OCI-LY7 (cell line): ENCODE measurements at regions not wholly inside any gene's neighbourhood (a gene's known extent, or its start where the extent isn't known, plus 50 kb on each side); places are given as distances from the start of the nearest gene placed in this dataset.

Experiments
- EZH2phosphoT487 ChIP-seq: fragments of 200-600 bp; sonication (generic); IDR thresholded peaks from 2 replicates; pipeline ENCODE4 v1.6.1; 2018; ENCODE audit warnings: low read depth, borderline replicate concordance, mild to moderate bottlenecking, mixed run types, antibody characterized with exemption, low read length, moderate library complexity, mixed read lengths
- TF ChIP-seq, protein P1 (sequence below): fragments of 200-600 bp; sonication (generic); conservative IDR thresholded peaks from 2 replicates; pipeline ENCODE4 v1.5.1; 2014; ENCODE audit warnings: mild to moderate bottlenecking, antibody characterized with exemption, low read length, moderate library complexity, mixed read lengths

DNA sequence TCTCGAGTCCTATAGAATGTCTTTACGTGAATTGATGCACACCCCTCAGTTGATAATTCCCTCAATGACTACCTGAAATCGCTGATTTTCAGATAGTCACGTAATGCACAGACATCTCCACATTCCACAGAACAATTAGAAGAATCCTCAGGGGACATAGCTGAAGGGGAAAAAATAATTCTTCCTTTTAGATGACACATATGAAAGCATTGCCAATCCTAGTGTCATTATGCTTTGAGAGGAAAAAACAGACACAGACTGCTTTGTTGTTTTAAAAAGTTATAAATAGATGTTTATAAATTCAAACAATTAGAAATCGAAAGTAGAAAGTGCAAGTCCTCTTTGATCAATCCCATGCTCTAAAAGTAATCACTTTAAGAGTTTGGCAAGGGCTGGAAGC lies 100.6 kb upstream of the FN1 start:
- TF ChIP-seq, protein P1, sequence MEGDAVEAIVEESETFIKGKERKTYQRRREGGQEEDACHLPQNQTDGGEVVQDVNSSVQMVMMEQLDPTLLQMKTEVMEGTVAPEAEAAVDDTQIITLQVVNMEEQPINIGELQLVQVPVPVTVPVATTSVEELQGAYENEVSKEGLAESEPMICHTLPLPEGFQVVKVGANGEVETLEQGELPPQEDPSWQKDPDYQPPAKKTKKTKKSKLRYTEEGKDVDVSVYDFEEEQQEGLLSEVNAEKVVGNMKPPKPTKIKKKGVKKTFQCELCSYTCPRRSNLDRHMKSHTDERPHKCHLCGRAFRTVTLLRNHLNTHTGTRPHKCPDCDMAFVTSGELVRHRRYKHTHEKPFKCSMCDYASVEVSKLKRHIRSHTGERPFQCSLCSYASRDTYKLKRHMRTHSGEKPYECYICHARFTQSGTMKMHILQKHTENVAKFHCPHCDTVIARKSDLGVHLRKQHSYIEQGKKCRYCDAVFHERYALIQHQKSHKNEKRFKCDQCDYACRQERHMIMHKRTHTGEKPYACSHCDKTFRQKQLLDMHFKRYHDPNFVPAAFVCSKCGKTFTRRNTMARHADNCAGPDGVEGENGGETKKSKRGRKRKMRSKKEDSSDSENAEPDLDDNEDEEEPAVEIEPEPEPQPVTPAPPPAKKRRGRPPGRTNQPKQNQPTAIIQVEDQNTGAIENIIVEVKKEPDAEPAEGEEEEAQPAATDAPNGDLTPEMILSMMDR, result no peak
- TF ChIP-seq EZH2phosphoT487, result no peak
